ENCODE measurements at regions not wholly inside any gene's neighbourhood (a gene's known extent, or its start where the extent isn't known, plus 50 kb on each side); places are given as distances from the start of the nearest gene placed in this dataset.

- H3K4me2 ChIP-seq (ENCODE audit: low read length), result no peak overlapping the region
- peaks cover 3% of the 10 kb centered on the region for H3K36me3 Mint-ChIP-seq (ENCODE audit: low read depth, unreplicated experiment)
- no peaks in the 10 kb centered on the region for H3K4me1 ChIP-seq (ENCODE audit: insufficient read depth, low read length)
- no peak overlapping the region for H3K27ac Mint-ChIP-seq (ENCODE audit: unreplicated experiment)
- TF ChIP-seq EZH2 (IDR thresholded peaks at IDR 0.05; ENCODE audit: insufficient read depth, low read length), result no peak
- TF ChIP-seq, protein P1, sequence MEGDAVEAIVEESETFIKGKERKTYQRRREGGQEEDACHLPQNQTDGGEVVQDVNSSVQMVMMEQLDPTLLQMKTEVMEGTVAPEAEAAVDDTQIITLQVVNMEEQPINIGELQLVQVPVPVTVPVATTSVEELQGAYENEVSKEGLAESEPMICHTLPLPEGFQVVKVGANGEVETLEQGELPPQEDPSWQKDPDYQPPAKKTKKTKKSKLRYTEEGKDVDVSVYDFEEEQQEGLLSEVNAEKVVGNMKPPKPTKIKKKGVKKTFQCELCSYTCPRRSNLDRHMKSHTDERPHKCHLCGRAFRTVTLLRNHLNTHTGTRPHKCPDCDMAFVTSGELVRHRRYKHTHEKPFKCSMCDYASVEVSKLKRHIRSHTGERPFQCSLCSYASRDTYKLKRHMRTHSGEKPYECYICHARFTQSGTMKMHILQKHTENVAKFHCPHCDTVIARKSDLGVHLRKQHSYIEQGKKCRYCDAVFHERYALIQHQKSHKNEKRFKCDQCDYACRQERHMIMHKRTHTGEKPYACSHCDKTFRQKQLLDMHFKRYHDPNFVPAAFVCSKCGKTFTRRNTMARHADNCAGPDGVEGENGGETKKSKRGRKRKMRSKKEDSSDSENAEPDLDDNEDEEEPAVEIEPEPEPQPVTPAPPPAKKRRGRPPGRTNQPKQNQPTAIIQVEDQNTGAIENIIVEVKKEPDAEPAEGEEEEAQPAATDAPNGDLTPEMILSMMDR (IDR thresholded peaks at IDR 0.05; ENCODE audit: insufficient read depth, low read depth, low read length), result no peak
- H3K79me2 ChIP-seq (ENCODE audit: insufficient read depth, low read length), result no peaks in the 10 kb centered on the region
- no peak overlapping the region for H3K9ac ChIP-seq (ENCODE audit: low read length)
- H3K27ac ChIP-seq (ENCODE audit: low read depth, low read length), result no peak overlapping the region
- DNase-seq (ENCODE audit: low read depth) (no peak), FAIRE-seq (no peak)
- H3K36me3 ChIP-seq (ENCODE audit: insufficient read depth, low read length), result no peaks in the 10 kb centered on the region
- H3K4me3 ChIP-seq (ENCODE audit: insufficient read depth, low read depth, low read length), result no peak overlapping the region
- no peaks in the 10 kb centered on the region for H3K9me3 ChIP-seq (ENCODE audit: insufficient read depth, low read depth, low read length)
- no peak overlapping the region for H2AFZ ChIP-seq (ENCODE audit: low read depth, low read length)
- peaks cover 2% of the 10 kb centered on the region for H3K27me3 Mint-ChIP-seq (ENCODE audit: low read depth, unreplicated experiment)
- H3K4me1 Mint-ChIP-seq (ENCODE audit: low read depth, unreplicated experiment), result no peaks in the 10 kb centered on the region
- H3K4me3 Mint-ChIP-seq (ENCODE audit: unreplicated experiment), result no peak overlapping the region
- H3K27me3 ChIP-seq (ENCODE audit: insufficient read depth, low read length), result no peaks in the 10 kb centered on the region
- H4K20me1 ChIP-seq (ENCODE audit: insufficient read depth, low read length), result no peaks in the 10 kb centered on the region
- H3K9me3 Mint-ChIP-seq (ENCODE audit: unreplicated experiment), result peaks cover 4% of the 10 kb centered on the region
These were observed 181.9 kb downstream of the SLC15A5 start for GRCh38 chr12:16095531-16096110.

DNA sequence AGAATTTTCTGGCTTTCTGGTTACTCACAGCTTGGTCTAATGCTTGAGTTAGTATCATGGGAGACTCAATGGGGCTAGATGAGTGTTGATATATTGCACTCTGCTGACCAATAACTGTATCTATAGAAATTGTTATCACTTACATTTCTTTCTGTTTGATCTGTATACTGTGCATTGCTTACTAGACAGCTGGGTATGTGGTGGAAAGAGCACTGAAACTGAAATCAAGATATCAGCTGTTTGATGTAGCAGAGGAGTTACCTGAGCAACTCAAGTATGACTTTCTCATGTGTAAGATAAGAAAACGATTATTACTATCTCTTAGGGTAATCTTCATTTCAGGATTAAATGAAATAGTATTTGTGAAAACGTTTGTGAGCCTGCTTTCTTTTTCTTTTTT lies 183.0 kb downstream of the SLC15A5 start:
- no peaks in the 10 kb centered on the region for H3K27me3 ChIP-seq (ENCODE audit: insufficient read depth, low read length)
- no peaks in the 10 kb centered on the region for H3K4me1 ChIP-seq (ENCODE audit: insufficient read depth, low read length)
- no peaks in the 10 kb centered on the region for H3K79me2 ChIP-seq (ENCODE audit: insufficient read depth, low read length)
- TF ChIP-seq EZH2 (IDR thresholded peaks at IDR 0.05; ENCODE audit: insufficient read depth, low read length), result no peak
- TF ChIP-seq, protein P1 (IDR thresholded peaks at IDR 0.05; ENCODE audit: insufficient read depth, low read depth, low read length), result no peak
- Mint-ChIP-seq H3K4me3 (ENCODE audit: unreplicated experiment) (no peak overlapping the region), H3K27me3 (ENCODE audit: low read depth, unreplicated experiment) (peaks cover 2% of the 10 kb centered on the region), H3K9me3 (ENCODE audit: unreplicated experiment) (peaks cover 4% of the 10 kb centered on the region), H3K27ac (ENCODE audit: unreplicated experiment) (no peak overlapping the region), H3K36me3 (ENCODE audit: low read depth, unreplicated experiment) (peaks cover 3% of the 10 kb centered on the region), H3K4me1 (ENCODE audit: low read depth, unreplicated experiment) (no peaks in the 10 kb centered on the region)
- no peak overlapping the region for H3K4me2 ChIP-seq (ENCODE audit: low read length)
- no peak overlapping the region for H2AFZ ChIP-seq (ENCODE audit: low read depth, low read length)
- H3K36me3 ChIP-seq (ENCODE audit: insufficient read depth, low read length), result no peaks in the 10 kb centered on the region
- H3K4me3 ChIP-seq (ENCODE audit: insufficient read depth, low read depth, low read length), result no peak overlapping the region
- no peaks in the 10 kb centered on the region for H3K9me3 ChIP-seq (ENCODE audit: insufficient read depth, low read depth, low read length)
- DNase-seq (ENCODE audit: low read depth), result no peak
- H4K20me1 ChIP-seq (ENCODE audit: insufficient read depth, low read length), result no peaks in the 10 kb centered on the region
- no peak overlapping the region for H3K9ac ChIP-seq (ENCODE audit: low read length)
- H3K27ac ChIP-seq (ENCODE audit: low read depth, low read length), result no peak overlapping the region
- FAIRE-seq, result no peak

- Mint-ChIP-seq H3K27me3 (ENCODE audit: low read depth, unreplicated experiment) (peaks cover 2% of the 10 kb centered on the region), H3K4me3 (ENCODE audit: unreplicated experiment) (no peak overlapping the region), H3K36me3 (ENCODE audit: low read depth, unreplicated experiment) (peaks cover 3% of the 10 kb centered on the region), H3K9me3 (ENCODE audit: unreplicated experiment) (peaks cover 4% of the 10 kb centered on the region), H3K4me1 (ENCODE audit: low read depth, unreplicated experiment) (no peaks in the 10 kb centered on the region), H3K27ac (ENCODE audit: unreplicated experiment) (no peak overlapping the region)
- Histone ChIP-seq H3K36me3 (ENCODE audit: insufficient read depth, low read length) (no peaks in the 10 kb centered on the region), H3K4me2 (ENCODE audit: low read length) (no peak overlapping the region), H3K4me1 (ENCODE audit: insufficient read depth, low read length) (no peaks in the 10 kb centered on the region), H3K27ac (ENCODE audit: low read depth, low read length) (no peak overlapping the region), H2AFZ (ENCODE audit: low read depth, low read length) (no peak overlapping the region), H3K9me3 (ENCODE audit: insufficient read depth, low read depth, low read length) (no peaks in the 10 kb centered on the region), H3K4me3 (ENCODE audit: insufficient read depth, low read depth, low read length) (no peak overlapping the region), H4K20me1 (ENCODE audit: insufficient read depth, low read length) (no peaks in the 10 kb centered on the region), H3K27me3 (ENCODE audit: insufficient read depth, low read length) (no peaks in the 10 kb centered on the region), H3K9ac (ENCODE audit: low read length) (no peak overlapping the region), H3K79me2 (ENCODE audit: insufficient read depth, low read length) (no peaks in the 10 kb centered on the region)
- FAIRE-seq (no peak), DNase-seq (ENCODE audit: low read depth) (no peak)
- TF ChIP-seq EZH2 (IDR thresholded peaks at IDR 0.05; ENCODE audit: insufficient read depth, low read length), result no peak
- TF ChIP-seq, protein P1 (IDR thresholded peaks at IDR 0.05; ENCODE audit: insufficient read depth, low read depth, low read length), result no peak
These were observed 182.7 kb downstream of the DERA start for GRCh38 chr12:16093825-16094224.
